NCI-H2107 (cell line): ENCODE measurements at regions not wholly inside any gene's neighbourhood (a gene's known extent, or its start where the extent isn't known, plus 50 kb on each side); places are given as distances from the start of the nearest gene placed in this dataset.

Experiments
- DNase-seq: peaks from one replicate; lab custom pipeline; 2025; lab: John Stamatoyannopoulos, UW

- DNase-seq: no peak
These were observed 1178.7 kb upstream of the GBE1 start for GRCh38 chr3:82940124-82940523.

DNA sequence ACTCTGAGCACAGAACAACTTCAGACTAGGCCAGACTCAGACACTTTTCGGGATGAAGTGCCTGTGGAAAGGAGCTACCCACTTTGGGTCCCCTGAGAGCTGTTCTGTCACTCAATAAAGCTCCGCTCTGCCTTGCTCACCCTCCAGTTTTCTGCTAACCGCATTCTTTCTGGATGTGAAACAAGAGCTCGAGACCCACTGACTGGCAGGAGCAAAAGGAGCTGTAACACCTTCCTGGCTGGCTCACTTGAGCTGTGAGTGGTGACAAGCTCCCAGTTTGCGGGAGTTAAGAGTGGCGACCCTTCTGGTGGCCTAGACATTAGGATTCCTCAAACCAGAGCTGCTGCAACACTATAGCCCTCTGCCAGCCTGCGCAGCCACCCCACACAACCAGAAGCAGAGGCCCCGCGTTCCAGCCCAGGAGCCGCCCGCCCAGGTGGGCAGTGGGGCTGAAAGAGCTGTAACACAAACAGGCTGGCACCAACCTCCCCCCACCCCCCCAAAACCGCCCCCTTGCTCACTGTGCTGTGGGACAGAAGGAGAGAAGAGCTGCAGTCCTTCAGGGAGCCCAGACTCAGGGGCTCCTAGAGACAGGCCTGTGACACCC, 1178.1 kb upstream of the GBE1 start:
- no peak for DNase-seq

DNA sequence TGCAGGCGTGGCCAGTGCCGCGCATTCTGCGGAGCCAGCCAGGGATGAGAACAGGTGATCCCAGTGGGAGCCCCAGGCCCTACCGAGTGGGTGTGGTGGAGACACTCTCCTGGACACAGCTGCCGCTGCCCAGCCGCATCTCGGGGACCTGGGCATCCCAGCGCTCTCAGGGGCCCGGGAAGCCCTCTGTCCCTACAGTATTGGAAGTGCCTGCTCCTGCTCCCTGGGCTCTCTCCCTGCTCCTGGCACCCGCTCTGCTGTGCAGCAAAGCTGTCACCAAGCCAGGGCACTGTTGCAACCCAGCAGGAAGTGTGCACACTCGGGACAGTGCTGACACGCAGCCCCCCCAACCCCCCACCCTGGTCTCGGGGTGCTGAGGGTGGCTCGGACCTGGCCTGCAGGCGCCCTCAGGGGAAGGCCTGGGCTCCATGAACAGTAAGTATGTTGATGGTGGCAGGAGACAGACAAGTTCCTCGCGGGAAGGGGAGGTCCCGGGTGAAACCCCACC, 1177.4 kb upstream of the GBE1 start:
- no peak for DNase-seq

DNA sequence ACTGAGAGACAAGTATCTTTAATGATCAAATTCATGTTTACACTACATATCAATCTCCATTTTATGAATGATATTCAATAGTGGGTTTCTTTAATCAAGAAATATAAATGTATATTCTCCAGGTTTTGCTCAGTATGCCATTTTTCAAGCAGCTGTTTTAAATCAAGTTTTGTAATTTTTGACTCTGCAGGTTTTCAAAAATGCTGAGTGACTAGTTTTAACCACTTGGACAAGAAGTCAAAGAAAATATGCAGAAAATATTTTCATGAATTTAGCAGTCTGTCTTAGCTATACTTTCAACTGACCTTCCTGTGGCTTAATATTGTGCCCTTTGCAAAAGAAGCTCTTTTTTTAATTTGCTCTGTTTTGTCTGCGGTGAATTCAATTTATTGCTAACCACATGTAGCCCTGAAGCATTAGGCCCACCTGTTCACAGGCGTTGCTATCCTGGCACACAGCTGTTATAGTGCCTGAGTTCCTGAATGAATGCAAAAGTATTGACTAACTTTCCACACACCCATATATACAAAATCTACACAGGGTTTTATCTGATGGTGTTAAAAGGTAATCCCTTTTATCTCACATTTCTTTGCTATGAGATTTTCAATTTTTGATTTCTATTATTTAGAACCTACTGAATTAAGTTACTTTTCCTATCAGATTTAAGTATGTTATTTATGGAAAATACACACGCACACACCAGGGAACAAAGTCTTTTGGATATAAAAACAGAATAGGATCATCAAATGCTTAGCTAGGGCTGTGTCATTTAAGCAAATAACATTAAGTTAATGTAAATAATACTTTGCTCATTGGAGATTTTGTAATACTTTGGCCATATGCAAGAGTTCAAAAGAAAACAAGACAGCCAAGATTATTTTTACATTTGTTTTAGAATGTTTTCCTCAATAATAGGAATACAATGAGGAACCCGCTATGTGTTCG, 1166.1 kb upstream of the GBE1 start:
- DNase-seq: no peak

DNA sequence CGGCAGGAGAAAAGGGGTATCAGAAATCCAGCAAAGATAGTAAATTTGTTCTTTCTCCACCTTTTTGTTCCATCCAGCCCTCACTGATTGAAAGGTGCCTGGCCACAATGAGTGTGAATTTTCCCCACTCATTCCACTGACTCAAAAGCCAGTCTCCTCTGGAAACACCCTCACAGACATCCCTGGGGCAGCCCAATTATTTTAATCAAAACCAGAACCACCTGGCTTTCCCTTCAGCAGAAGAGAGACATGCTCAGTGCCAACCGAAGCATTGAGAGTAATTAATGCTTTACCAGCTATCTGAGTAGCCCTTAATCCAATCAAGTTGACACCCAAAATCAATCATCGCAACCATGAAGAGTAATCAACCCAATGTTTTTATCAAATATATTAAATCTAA, 1129.6 kb upstream of the GBE1 start:
- no peak for DNase-seq

DNA sequence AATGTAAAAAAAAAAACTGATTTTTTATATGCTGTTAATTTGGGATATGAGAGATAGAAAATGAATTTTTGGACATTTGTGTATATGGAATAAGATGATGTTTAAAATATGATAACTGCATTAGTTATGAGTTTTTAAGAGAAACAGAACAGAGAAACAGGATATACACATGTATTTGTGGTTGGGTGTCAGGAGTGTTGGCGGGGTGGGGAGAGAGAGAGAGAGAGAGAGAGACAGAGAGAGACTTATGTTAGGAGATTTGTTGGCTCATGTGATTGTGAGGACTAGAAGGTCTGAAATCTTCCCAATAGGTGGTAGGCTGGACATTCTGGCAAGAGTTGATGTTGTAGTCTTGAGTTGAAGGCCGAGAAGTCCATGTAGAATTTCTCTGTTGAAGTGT, 1121.6 kb upstream of the GBE1 start:
- no peak for DNase-seq

DNA sequence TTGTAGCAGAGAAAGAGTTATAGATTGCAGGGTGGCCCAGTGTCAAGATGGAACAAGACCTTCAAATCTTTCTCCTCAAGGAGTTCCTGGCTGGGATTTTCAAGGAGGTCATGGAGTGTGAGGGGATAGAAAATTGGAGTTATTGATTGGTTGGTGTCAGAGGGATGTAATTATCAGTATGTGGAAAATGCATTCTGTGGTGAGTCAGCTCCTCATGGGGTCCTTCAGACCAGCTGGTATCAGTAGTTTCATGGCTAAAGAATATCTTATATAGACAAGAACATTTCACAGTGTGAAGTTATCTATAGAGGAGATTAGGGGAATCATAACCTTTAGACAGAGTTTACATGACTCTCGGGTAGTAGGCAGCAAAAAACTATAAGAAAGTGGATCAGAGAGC, 1114.0 kb upstream of the GBE1 start:
- DNase-seq: no peak

- DNase-seq: no peak
These were observed 1078.4 kb upstream of the GBE1 start for GRCh38 chr3:82839871-82840270.

GRCh38 chr3:82834098-82834497, 1072.7 kb upstream of the GBE1 start:
- DNase-seq: no peak

- no peak for DNase-seq
These were observed 1063.0 kb upstream of the GBE1 start for GRCh38 chr3:82824491-82824890.

GRCh38 chr3:82816086-82816485, 1054.6 kb upstream of the GBE1 start:
- no peak for DNase-seq

DNA sequence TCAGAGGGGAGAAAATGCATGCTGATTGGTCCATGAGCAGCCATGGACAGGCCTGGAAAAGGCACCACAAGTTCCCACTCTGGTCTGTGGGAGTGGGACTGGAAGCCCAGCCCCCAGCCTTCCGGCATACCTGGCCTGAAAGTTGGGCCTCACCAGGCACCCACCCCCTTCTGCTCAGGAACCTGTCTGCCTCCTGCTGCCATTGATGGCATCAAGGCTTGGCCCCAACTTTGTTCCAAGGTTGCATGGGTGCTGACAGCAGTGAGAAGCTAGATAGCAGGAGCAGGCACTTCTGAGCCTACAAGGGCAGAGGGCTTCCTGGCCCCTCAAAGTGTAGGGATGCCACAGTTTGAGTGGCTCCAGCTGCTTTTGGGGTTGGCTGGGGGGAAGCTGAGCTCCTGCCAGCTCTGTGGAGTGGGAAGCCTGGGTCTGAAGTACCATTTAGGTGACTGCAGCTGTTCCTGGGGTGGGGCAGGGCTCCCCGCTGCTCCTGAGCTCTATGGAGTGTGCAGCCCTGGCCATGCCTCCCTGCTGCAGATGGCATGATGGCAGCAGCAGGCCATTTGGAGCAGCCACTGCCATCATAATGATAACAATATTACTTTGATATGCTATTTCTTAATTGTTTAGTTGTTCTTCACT, 1054.1 kb upstream of the GBE1 start:
- no peak for DNase-seq

GRCh38 chr3:82814660-82815059, 1053.2 kb upstream of the GBE1 start:
- DNase-seq: no peak

DNA sequence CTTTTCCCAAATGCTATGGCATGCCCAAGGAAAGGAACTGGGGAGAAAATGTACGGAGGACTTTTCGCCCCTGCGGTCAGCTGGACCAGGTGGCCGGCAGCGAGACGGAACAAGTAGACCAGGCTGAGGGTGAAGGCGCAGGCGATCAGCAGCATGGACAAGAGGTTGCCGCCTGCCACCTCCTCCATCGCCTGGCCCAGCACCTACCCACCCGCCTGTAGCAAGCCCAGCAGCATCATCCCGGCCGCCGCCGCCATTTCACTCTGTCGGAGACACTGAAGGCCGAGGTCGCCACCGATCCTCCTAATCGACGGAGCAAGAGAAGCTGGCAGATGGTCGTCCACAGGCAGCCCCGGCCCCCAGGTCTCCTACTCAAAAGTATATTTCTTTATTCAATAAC, 1046.3 kb upstream of the GBE1 start:
- DNase-seq: no peak

DNA sequence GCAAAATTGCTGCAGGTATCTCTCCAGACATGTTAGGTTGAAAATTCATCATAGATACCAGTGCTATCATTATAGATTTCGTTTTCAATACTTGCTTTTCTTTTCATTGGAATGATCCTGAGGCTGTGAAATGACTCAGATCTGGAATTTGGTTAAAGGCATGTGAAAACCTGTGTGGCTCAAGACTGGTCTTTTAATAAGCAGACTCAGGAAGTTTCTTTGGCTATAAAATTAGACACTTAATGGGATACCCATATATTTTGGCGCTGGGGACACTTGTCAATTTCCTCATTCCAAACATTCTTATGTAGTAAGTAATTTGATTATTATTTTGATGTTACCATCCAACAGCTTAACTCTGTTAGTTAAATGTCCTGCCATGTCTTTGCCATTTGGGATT, 1041.1 kb upstream of the GBE1 start:
- DNase-seq: no peak

GRCh38 chr3:82800248-82800647, 1038.8 kb upstream of the GBE1 start:
- no peak for DNase-seq

DNA sequence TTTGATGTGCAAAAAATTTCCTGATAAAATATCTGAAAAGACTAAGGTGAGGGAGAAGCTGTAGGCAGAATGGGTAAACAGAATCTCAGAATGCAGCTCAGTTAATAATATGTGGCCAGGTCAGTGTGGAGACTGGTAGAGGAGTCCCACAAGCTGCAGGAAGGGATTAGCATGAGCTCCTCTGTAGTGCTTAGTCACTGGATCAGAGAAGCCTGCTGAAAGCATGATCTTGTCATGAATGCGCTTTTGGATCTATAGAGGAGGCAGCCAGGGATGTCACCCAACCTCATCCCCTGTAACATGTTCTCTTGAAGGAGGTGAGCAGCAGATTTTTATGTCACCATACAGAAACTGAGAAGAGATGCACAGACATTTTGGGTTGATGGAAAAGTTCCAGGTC, 1035.3 kb upstream of the GBE1 start:
- DNase-seq: no peak

GRCh38 chr3:82791241-82791640, 1029.8 kb upstream of the GBE1 start:
- DNase-seq: no peak

- DNase-seq: no peak
These were observed 1029.1 kb upstream of the GBE1 start for GRCh38 chr3:82790307-82791097.

DNA sequence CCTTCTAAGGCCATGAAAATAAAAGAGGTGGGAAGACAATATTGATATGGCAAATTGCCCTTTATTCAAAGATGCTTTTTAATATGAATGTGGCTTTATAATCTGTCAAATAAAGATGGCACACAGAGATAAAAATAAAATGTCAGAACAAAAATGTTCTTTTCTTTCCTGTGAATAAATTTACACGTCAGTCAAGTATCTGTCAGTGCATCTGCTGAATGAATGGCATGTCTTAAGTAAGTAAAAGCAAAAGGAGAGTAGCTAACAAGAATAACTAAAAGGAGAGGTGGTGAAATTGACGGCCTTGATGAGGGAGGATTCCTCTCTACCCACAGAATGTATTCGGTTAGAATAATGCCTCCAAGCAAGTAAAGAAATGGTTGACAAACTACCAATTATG, 1021.7 kb upstream of the GBE1 start:
- DNase-seq: no peak

- no peak for DNase-seq
These were observed 1011.8 kb upstream of the GBE1 start for GRCh38 chr3:82773207-82773606.

GRCh38 chr3:82764521-82764920, 1003.1 kb upstream of the GBE1 start:
- DNase-seq: no peak
